NT2/D1 (cell line): ENCODE measurements at regions not wholly inside any gene's neighbourhood (a gene's known extent, or its start where the extent isn't known, plus 50 kb on each side); places are given as distances from the start of the nearest gene placed in this dataset.

Experiments
- DNase-seq: peaks from one replicate; pipeline ENCODE4 v3.0.0-alpha.2; 2011; ENCODE audit warnings: low read depth, low spot score
- H3K27me3 ChIP-seq: 2 replicates; pipeline ENCODE4 v1.6.0; 2011; ENCODE audit warnings: mild to moderate bottlenecking; ENCODE audit not compliant: insufficient read length, insufficient read depth
- H3K36me3 ChIP-seq: 2 replicates; pipeline ENCODE4 v1.6.1; 2011; ENCODE audit warnings: mild to moderate bottlenecking, low read length, mixed read lengths; ENCODE audit not compliant: insufficient read depth, insufficient read length
- H3K4me1 ChIP-seq: 2 replicates; pipeline ENCODE4 v1.5.1; 2011; ENCODE audit not compliant: insufficient read depth, insufficient read length
- H3K4me3 ChIP-seq: 2 replicates; pipeline ENCODE4 v1.5.1; 2011; ENCODE audit warnings: low read depth; ENCODE audit not compliant: insufficient read length
- H3K9ac ChIP-seq: 2 replicates; pipeline ENCODE4 v1.6.0; 2011; ENCODE audit warnings: low read depth; ENCODE audit not compliant: insufficient read length
- H3K9me3 ChIP-seq: 2 replicates; pipeline ENCODE4 v1.5.1; 2011; ENCODE audit warnings: mild to moderate bottlenecking, low read length; ENCODE audit not compliant: insufficient read depth
- SUZ12 ChIP-seq: IDR thresholded peaks from 2 replicates; pipeline ENCODE4 v1.6.1; 2011; ENCODE audit not compliant: insufficient read length, insufficient read depth; ENCODE audit errors: extremely low read depth
- YY1 ChIP-seq: IDR thresholded peaks from 2 replicates; pipeline ENCODE4 v1.6.1; 2011; ENCODE audit not compliant: insufficient read length, insufficient read depth
- ZNF274 ChIP-seq: IDR thresholded peaks from 2 replicates; pipeline ENCODE4 v1.6.1; 2011; ENCODE audit warnings: mild to moderate bottlenecking, low read depth, low read length

GRCh38 chr4:165767671-165768070 is 105.4 kb upstream of the TLL1 start:
- no peak for DNase-seq
- Histone ChIP-seq H3K9me3 (no peaks in the 10 kb centered on the region), H3K9ac (no peak overlapping the region), H3K36me3 (no peaks in the 10 kb centered on the region), H3K4me1 (no peaks in the 10 kb centered on the region), H3K27me3 (no peaks in the 10 kb centered on the region), H3K4me3 (no peak overlapping the region)
- TF ChIP-seq ZNF274: no peak

- Histone ChIP-seq H3K4me1 (no peaks in the 10 kb centered on the region), H3K36me3 (no peaks in the 10 kb centered on the region), H3K4me3 (no peak overlapping the region), H3K9me3 (no peaks in the 10 kb centered on the region), H3K27me3 (no peaks in the 10 kb centered on the region), H3K9ac (no peak overlapping the region)
- no peak for DNase-seq
- no peak for TF ChIP-seq ZNF274
- TF ChIP-seq YY1: no peak
- no peak for TF ChIP-seq SUZ12
Observed at GRCh38 chr4:165768281-165768680, 104.8 kb upstream of the TLL1 start.

GRCh38 chr4:165774326-165774725 is 98.7 kb upstream of the TLL1 start:
- Histone ChIP-seq H3K4me1 (no peaks in the 10 kb centered on the region), H3K9me3 (no peaks in the 10 kb centered on the region), H3K4me3 (no peak overlapping the region), H3K9ac (no peak overlapping the region), H3K27me3 (no peaks in the 10 kb centered on the region), H3K36me3 (no peaks in the 10 kb centered on the region)
- TF ChIP-seq YY1 (no peak), ZNF274 (no peak), SUZ12 (no peak)
- DNase-seq: no peak

- Histone ChIP-seq H3K4me3 (no peak overlapping the region), H3K4me1 (no peaks in the 10 kb centered on the region), H3K36me3 (no peaks in the 10 kb centered on the region), H3K9ac (no peak overlapping the region), H3K27me3 (no peaks in the 10 kb centered on the region), H3K9me3 (no peaks in the 10 kb centered on the region)
- TF ChIP-seq YY1: no peak
- no peak for TF ChIP-seq SUZ12
- no peak for DNase-seq
Observed at GRCh38 chr4:165779950-165780670, 92.9 kb upstream of the TLL1 start.

- H3K36me3 ChIP-seq: no peaks in the 10 kb centered on the region
- no peaks in the 10 kb centered on the region for H3K27me3 ChIP-seq
- no peak overlapping the region for H3K4me3 ChIP-seq
- no peak for DNase-seq
- H3K4me1 ChIP-seq: no peaks in the 10 kb centered on the region
- TF ChIP-seq ZNF274 (no peak), YY1 (no peak), SUZ12 (no peak)
- H3K9me3 ChIP-seq: no peaks in the 10 kb centered on the region
- H3K9ac ChIP-seq: no peak overlapping the region
Observed at GRCh38 chr4:165780735-165781134, 92.3 kb upstream of the TLL1 start.

GRCh38 chr4:165782623-165783022 is 90.4 kb upstream of the TLL1 start:
- H3K36me3 ChIP-seq: no peaks in the 10 kb centered on the region
- no peaks in the 10 kb centered on the region for H3K4me1 ChIP-seq
- H3K9ac ChIP-seq: no peak overlapping the region
- no peak overlapping the region for H3K4me3 ChIP-seq
- no peaks in the 10 kb centered on the region for H3K9me3 ChIP-seq
- TF ChIP-seq ZNF274 (no peak), YY1 (no peak), SUZ12 (no peak)
- H3K27me3 ChIP-seq: no peaks in the 10 kb centered on the region
- DNase-seq: no peak

- H3K27me3 ChIP-seq: no peaks in the 10 kb centered on the region
- DNase-seq: no peak
- H3K4me3 ChIP-seq: no peak overlapping the region
- no peak overlapping the region for H3K9ac ChIP-seq
- H3K4me1 ChIP-seq: no peaks in the 10 kb centered on the region
- no peak for TF ChIP-seq SUZ12
- no peak for TF ChIP-seq ZNF274
- no peak for TF ChIP-seq YY1
- H3K36me3 ChIP-seq: no peaks in the 10 kb centered on the region
- H3K9me3 ChIP-seq: no peaks in the 10 kb centered on the region
Observed at GRCh38 chr4:165783626-165784025, 89.4 kb upstream of the TLL1 start.

- Histone ChIP-seq H3K9me3 (no peaks in the 10 kb centered on the region), H3K4me1 (no peaks in the 10 kb centered on the region), H3K9ac (no peak overlapping the region), H3K4me3 (no peak overlapping the region), H3K36me3 (no peaks in the 10 kb centered on the region), H3K27me3 (no peaks in the 10 kb centered on the region)
- no peak for TF ChIP-seq SUZ12
- no peak for TF ChIP-seq YY1
- TF ChIP-seq ZNF274: no peak
- DNase-seq: no peak
Observed at GRCh38 chr4:165784672-165785071, 88.4 kb upstream of the TLL1 start.
